ENCODE measurements at regions not wholly inside any gene's neighbourhood (a gene's known extent, or its start where the extent isn't known, plus 50 kb on each side); places are given as distances from the start of the nearest gene placed in this dataset.

DNA sequence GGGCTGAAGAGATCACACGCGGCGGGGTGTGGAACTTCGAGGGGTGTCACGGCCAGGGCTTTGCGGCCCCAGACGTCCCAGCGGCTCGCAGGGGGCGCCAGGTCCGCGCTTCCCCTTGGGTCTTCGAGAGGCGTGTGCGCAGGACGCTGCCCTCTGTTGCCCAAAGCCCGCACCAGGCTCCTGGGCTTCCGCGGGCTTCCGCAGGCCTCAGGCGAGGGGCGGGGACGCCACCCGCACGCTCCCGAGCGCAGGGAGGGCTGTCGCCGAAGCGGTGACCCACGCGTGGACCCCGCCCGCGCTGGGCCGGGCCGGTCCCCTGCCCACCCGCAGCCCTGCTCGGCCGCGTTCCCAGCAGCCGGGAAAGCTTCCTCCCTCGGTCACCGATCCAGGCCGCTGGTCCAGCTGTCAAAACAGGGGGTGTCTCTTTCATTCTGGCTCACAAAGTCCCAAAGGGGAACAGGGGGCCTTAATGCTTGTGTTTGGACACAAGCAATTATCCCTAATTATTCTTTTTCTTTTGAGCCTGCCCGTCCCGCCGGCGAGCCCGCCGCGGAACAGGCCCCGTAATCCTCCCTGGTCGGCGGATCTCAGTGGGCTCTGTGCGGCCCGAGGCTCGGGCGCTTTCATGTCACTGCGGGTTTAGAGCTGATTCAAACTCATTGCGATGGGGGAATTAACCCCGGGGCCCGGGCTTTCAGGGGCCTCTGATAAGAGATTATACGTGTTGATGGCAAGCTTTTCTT, 60.6 kb downstream of the TMEM174 start:
- peaks cover 10% of the 10 kb centered on the region for H3K4me1 ChIP-seq (ENCODE audit: insufficient read depth, low read length)
- H3K36me3 ChIP-seq (ENCODE audit: insufficient read depth, low read length), result no peaks in the 10 kb centered on the region
- peaks cover 72% of the 10 kb centered on the region for H3K27me3 ChIP-seq (ENCODE audit: insufficient read depth, low read length)
- no peaks in the 10 kb centered on the region for H3K9me3 ChIP-seq (ENCODE audit: low read length)
- peak overlapping the region; percentile 35 for H3K4me3 ChIP-seq (ENCODE audit: low read length)
- peak overlapping the region; percentile 83 for H2AFZ ChIP-seq (ENCODE audit: low read depth, low read length)

DNA sequence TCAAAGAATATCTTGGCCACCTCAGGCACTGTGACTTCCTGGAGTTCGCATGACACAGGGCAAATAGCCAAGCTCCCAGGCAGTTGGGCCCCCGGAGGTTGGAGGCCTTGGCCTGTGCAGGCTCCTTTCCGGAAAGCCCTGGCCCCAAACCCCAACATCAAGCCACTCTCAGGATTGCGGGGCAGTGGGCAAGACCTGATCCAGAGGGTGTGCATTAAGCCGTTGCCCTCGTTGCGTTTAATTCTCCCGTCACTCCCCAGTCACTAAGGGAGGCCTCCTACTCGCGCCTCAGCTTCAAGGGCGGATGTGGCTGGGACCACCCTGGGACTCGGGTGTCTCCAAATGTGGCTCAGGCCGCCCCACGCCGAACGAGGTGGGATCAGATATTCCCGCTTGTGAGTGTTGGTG, 60.1 kb downstream of the TMEM174 start:
- peaks cover 10% of the 10 kb centered on the region for H3K4me1 ChIP-seq (ENCODE audit: insufficient read depth, low read length)
- no peaks in the 10 kb centered on the region for H3K36me3 ChIP-seq (ENCODE audit: insufficient read depth, low read length)
- no peak overlapping the region for H3K4me3 ChIP-seq (ENCODE audit: low read length)
- H2AFZ ChIP-seq (ENCODE audit: low read depth, low read length), result no peak overlapping the region
- H3K27me3 ChIP-seq (ENCODE audit: insufficient read depth, low read length), result peaks cover 77% of the 10 kb centered on the region
- no peaks in the 10 kb centered on the region for H3K9me3 ChIP-seq (ENCODE audit: low read length)

DNA sequence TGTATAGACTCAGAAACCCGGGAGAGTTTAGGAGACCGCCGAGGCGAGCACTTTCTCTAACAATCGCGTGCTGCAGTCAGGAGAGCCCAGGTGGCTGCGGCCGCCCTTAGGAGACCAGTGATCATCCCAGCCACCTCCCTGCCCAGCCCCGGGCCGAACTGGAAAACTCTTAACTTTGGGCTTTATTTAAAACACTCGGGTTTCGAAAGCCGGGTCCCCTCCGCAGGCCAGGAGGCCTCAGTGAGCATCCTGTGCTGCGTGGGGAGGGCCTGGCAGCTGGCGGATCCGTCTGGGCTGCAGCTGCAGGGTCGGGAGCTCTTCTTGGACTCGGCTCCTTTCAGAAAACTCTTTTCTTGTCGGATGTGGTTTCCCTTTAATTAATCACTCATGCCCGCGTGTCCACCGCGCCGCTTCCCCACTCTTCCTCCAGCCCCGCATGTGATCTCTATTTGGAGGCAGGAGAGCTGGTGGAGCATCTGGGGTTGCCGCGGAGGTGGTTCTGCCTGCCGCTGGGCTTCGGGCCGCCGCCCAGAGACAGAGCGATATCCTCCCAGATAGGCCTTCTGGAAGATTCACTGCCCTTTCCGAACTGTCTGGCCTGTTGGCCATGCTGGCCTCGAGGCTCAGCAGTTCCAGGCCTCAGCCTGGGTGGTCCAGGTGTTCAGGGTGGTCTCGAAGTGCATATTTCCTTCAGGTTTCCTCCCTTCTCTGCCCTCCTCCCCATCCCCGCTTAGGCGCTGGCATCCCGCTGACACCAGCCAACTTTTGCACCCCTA, 59.5 kb downstream of the TMEM174 start:
- Histone ChIP-seq H3K4me1 (ENCODE audit: insufficient read depth, low read length) (peaks cover 10% of the 10 kb centered on the region), H3K27me3 (ENCODE audit: insufficient read depth, low read length) (peaks cover 83% of the 10 kb centered on the region), H2AFZ (ENCODE audit: low read depth, low read length) (no peak overlapping the region), H3K4me3 (ENCODE audit: low read length) (no peak overlapping the region), H3K36me3 (ENCODE audit: insufficient read depth, low read length) (no peaks in the 10 kb centered on the region), H3K9me3 (ENCODE audit: low read length) (no peaks in the 10 kb centered on the region)

DNA sequence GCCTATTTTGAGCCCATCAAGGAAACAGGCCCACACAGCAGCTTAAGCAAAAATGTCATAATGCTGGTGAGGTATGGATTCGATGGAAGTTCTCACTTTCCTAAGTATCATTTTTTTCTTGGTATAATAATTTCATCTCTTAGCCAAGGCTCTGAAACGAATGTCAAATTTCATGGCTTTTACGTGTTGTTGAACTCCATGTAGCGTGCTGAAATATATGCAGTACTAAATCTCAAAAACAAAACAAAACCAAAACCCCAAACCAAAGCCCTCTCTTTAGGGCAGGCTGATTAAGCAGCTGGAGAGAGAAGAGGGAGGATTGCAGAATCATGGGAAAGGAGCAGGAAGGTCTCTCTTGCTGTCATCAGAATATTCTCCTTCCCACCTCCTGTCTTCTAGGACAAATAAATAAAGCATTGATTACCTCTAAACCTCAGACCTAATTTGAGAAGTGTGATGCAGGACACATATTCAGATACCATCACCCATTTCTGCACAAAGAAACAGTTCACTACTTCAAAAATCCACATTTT, 58.3 kb downstream of the TMEM174 start:
- Histone ChIP-seq H3K4me1 (ENCODE audit: insufficient read depth, low read length) (peaks cover 10% of the 10 kb centered on the region), H3K4me3 (ENCODE audit: low read length) (no peak overlapping the region), H3K36me3 (ENCODE audit: insufficient read depth, low read length) (no peaks in the 10 kb centered on the region), H3K27me3 (ENCODE audit: insufficient read depth, low read length) (peaks cover 79% of the 10 kb centered on the region), H2AFZ (ENCODE audit: low read depth, low read length) (no peak overlapping the region), H3K9me3 (ENCODE audit: low read length) (no peaks in the 10 kb centered on the region)

DNA sequence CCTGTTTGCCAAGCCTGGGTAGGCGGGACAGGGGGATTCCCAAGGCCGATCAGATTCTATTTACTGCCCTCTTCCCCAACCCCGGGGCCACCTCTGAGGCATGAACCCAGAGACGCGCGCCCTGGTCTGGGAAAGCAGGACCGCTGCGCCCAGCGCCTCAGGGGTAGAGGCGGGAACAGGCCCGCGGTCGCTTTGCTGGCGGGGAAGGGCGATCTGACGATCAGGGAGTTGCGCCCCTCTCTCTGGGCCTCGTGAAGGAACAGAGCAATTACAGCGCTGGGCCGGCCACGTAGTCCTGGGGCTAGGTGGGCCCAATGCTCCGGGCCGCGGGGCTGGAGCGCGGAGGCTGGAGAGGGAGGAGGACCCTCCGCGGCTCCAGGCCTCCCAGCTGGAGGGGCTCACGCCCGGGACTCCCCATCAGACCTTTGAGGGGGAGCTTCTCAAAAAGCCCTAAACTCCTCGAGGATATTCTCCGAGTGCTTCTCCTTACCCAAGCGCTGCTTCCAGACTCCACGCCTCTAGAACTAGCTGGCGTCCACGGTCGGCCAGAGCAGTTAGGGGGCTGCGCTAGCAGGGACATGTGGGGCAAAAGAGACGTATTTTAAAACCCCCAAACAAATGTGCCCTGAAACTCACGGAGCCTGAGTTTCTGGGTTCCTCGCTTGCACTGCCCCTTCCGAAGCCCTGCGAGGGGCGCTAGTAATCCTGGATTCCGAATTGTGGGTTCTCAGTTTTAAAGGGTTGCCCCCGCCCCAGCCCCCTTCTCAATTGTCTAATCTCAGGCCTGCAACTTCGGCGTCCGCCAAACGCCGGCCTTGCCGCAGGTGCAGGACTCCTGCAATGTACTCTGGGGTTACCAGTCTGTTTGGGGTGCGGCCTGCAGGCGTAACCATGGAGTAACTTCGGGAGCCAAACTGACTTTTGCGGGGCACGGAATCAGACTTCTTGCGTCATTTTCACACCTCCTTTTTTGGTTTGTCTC, 57.6 kb downstream of the TMEM174 start:
- H3K4me1 ChIP-seq (ENCODE audit: insufficient read depth, low read length), result peaks cover 10% of the 10 kb centered on the region
- H3K27me3 ChIP-seq (ENCODE audit: insufficient read depth, low read length), result peaks cover 75% of the 10 kb centered on the region
- no peak overlapping the region for H2AFZ ChIP-seq (ENCODE audit: low read depth, low read length)
- no peak overlapping the region for H3K4me3 ChIP-seq (ENCODE audit: low read length)
- H3K36me3 ChIP-seq (ENCODE audit: insufficient read depth, low read length), result no peaks in the 10 kb centered on the region
- H3K9me3 ChIP-seq (ENCODE audit: low read length), result no peaks in the 10 kb centered on the region

DNA sequence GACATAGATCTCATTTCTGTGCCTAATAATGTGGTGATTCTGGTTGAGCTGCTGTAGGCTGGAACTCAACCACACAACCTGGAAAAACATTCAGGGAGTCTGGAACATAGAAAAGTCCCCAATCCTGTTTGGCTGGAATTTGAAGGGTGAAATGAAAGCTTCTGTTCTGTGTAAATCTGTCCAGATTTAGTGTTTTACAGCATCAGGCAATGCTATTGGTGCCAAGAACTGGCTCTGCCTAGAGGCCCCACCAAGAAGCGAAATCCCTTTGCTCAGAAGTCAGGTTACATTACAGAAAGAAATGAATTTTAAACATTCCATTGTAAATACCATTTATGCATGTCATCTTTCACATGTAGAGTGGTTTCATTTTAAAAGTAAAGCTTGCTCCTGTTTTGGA, 56.3 kb downstream of the TMEM174 start:
- H3K27me3 ChIP-seq (ENCODE audit: insufficient read depth, low read length), result peaks cover 65% of the 10 kb centered on the region

DNA sequence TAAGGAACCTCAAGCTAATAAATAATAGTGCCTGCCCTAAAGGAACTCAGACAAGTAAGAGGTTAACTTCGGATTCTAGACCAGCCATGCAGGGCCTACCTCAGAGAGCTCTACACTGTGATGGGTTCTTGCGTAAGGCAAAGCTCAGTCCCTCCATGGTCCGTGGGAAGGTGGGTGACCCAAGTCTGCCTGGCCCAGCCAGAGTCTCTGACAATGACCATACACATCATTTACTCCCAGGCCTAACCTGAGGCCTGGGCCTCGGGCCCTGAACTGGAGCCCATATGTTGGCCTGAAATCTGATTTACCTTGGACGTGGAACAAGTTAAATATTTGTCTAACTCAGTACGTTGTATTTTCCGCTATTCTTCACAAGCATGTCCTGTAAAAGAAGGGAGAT, 55.1 kb downstream of the TMEM174 start:
- H3K27me3 ChIP-seq (ENCODE audit: insufficient read depth, low read length), result peaks cover 58% of the 10 kb centered on the region
- H3K36me3 ChIP-seq (ENCODE audit: insufficient read depth, low read length), result no peaks in the 10 kb centered on the region
- no peaks in the 10 kb centered on the region for H3K9me3 ChIP-seq (ENCODE audit: low read length)
- no peak overlapping the region for H2AFZ ChIP-seq (ENCODE audit: low read depth, low read length)
- no peaks in the 10 kb centered on the region for H3K4me1 ChIP-seq (ENCODE audit: insufficient read depth, low read length)
- H3K4me3 ChIP-seq (ENCODE audit: low read length), result no peak overlapping the region

More for the DNA sequence above, 56.3 kb downstream of the TMEM174 start:
- no peaks in the 10 kb centered on the region for H3K36me3 ChIP-seq (ENCODE audit: insufficient read depth, low read length)
- H3K9me3 ChIP-seq (ENCODE audit: low read length), result no peaks in the 10 kb centered on the region
- no peak overlapping the region for H3K4me3 ChIP-seq (ENCODE audit: low read length)
- H2AFZ ChIP-seq (ENCODE audit: low read depth, low read length), result no peak overlapping the region
- peaks cover 10% of the 10 kb centered on the region for H3K4me1 ChIP-seq (ENCODE audit: insufficient read depth, low read length)

Data from neuron (in vitro differentiated cells).